Gastroesophageal sphincter (tissue), 4 donors: ENCODE measurements at regions not wholly inside any gene's neighbourhood (a gene's known extent, or its start where the extent isn't known, plus 50 kb on each side); places are given as distances from the start of the nearest gene placed in this dataset.

Source experiments
- ATAC-seq: fragments of 150-250 bp; one replicate; pipeline ENCODE4 v1.9.1; 2016; ENCODE audit warnings: mild to moderate bottlenecking, moderate library complexity
- H3K27ac ChIP-seq, 4 donors: fragments of 200-600 bp; sonication (generic) in 3 of 4; 1 replicate in 3 of 4; 2 replicates in 1 of 4; pipeline ENCODE4 v1.5.1; 2016 to 2019
- H3K27me3 ChIP-seq: fragments of 200-600 bp; sonication (generic); one replicate; pipeline ENCODE4 v1.5.1; 2019
- H3K36me3 ChIP-seq, 2 donors: fragments of 200-600 bp; sonication (generic); one replicate each; pipeline ENCODE4 v1.5.1; 2019; ENCODE audit warnings: control low read depth in 1 of 2
- H3K4me1 ChIP-seq, 3 donors: fragments of 200-600 bp; sonication (generic); 1 replicate in 2 of 3; 2 replicates in 1 of 3; pipeline ENCODE4 v1.5.1; 2016 to 2019; ENCODE audit warnings: control low read depth in 2 of 3
- H3K4me3 ChIP-seq, 2 donors: fragments of 200-600 bp; sonication (generic); one replicate each; pipeline ENCODE4 v1.5.1; 2019; ENCODE audit warnings: mild to moderate bottlenecking in 1 of 2, moderate library complexity in 1 of 2
- H3K9me3 ChIP-seq, 3 donors: fragments of 200-600 bp; sonication (generic); one replicate each; pipeline ENCODE4 v1.5.1; 2017 to 2019; ENCODE audit warnings: control low read depth in 2 of 3
- CTCF ChIP-seq, 4 experiments: fragments of 200-600 bp in 2 of 4; fragments of 450-650 bp in 2 of 4; sonication (generic) in 1 of 4; IDR thresholded peaks; one replicate each; pipeline ENCODE4 v1.5.1; 2017 to 2019; ENCODE audit warnings: antibody characterized with exemption in 4 of 4, mild to moderate bottlenecking in 2 of 4, moderate library complexity in 2 of 4
- EP300 ChIP-seq: sonication (generic); formaldehyde crosslinking; IDR thresholded peaks from one replicate; pipeline ENCODE4 v1.6.1; 2017; ENCODE audit warnings: antibody characterized with exemption, mild to moderate bottlenecking
- POLR2A ChIP-seq, 2 donors: fragments of 450-650 bp; IDR thresholded peaks; one replicate each; pipeline ENCODE4 v1.6.1; 2017; ENCODE audit warnings: antibody characterized with exemption in 2 of 2, mild to moderate bottlenecking in 2 of 2, moderate library complexity in 1 of 2
- POLR2AphosphoS5 ChIP-seq: sonication (generic); formaldehyde crosslinking; IDR thresholded peaks from one replicate; pipeline ENCODE4 v1.6.1; 2017; ENCODE audit warnings: antibody characterized with exemption
- WGBS, 2 donors: methylation state at CpG; one replicate each; pipeline ENCODE4 v1.1.5; 2018; ENCODE audit warnings: low coverage in 1 of 2; 5-methylcytosine and 5-hydroxymethylcytosine counted together

DNA sequence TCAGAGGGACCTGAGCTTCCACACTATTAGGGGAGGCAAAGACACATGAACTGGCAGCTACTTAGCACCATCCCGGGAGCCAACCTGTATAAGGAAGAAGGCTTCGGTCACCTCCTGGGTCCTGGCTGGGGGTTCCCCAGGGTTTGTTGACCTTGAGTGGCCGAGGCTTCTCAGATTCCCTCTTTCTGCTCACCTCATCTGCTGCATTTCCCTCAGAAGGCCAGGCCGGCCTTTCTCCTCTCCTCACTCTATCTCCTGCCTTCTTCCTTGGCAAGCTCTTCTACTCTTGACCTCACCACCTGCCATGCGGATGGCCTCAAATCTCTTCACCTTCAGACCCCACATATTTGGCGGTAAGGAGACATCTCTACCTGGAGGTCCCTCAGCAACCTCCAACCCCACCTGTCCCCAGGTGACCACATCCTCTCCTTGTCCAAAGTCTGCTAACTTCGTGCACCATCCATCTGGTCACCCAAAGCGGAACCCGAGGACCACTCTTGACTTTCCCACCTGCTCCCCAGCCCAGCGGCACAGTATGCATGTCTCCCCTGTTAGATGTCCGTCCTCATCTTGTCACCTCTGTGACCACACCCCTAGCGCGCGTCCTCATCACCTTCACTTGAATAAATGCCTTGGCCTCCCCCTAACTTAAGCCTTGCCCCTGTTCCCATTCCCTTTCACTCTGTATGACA, 133.8 kb upstream of the UNC5B start:
- no peak for ATAC-seq
- 94% methylated on average over 12 to 14 of the region's 14 CpGs for WGBS, 2 donors
- TF ChIP-seq POLR2A (IDR thresholded peaks at IDR 0.05): no peak
- no peak for TF ChIP-seq EP300
- no peak for TF ChIP-seq CTCF (IDR thresholded peaks at IDR 0.05)
- TF ChIP-seq POLR2AphosphoS5: no peak
- Histone ChIP-seq H3K27me3 (no peaks in the 10 kb centered on the region), H3K27ac (no peak overlapping the region), H3K4me3 (no peak overlapping the region), H3K36me3 (no peaks in the 10 kb centered on the region), H3K4me1 (peaks cover 0 to 9% (median 0%) of the 10 kb centered on the region in 3 donors), H3K9me3 (no peaks in the 10 kb centered on the region)

GRCh38 chr10:71079761-71080380, 132.5 kb upstream of the UNC5B start:
- TF ChIP-seq EP300: no peak
- no peak for TF ChIP-seq POLR2AphosphoS5
- TF ChIP-seq CTCF (IDR thresholded peaks at IDR 0.05): no peak
- no peak for TF ChIP-seq POLR2A (IDR thresholded peaks at IDR 0.05)
- WGBS, 2 donors: 79% methylated on average over 2 of the region's 12 CpGs; no CpG with 5 or more reads in 1 of the 2 donors
- H3K4me3 ChIP-seq: no peak overlapping the region
- no peaks in the 10 kb centered on the region for H3K36me3 ChIP-seq
- no peak for ATAC-seq
- no peaks in the 10 kb centered on the region for H3K9me3 ChIP-seq
- peaks cover 0 to 7% (median 0%) of the 10 kb centered on the region in 3 donors for H3K4me1 ChIP-seq
- peaks cover 3% of the 10 kb centered on the region for H3K27me3 ChIP-seq
- H3K27ac ChIP-seq: no peak overlapping the region

DNA sequence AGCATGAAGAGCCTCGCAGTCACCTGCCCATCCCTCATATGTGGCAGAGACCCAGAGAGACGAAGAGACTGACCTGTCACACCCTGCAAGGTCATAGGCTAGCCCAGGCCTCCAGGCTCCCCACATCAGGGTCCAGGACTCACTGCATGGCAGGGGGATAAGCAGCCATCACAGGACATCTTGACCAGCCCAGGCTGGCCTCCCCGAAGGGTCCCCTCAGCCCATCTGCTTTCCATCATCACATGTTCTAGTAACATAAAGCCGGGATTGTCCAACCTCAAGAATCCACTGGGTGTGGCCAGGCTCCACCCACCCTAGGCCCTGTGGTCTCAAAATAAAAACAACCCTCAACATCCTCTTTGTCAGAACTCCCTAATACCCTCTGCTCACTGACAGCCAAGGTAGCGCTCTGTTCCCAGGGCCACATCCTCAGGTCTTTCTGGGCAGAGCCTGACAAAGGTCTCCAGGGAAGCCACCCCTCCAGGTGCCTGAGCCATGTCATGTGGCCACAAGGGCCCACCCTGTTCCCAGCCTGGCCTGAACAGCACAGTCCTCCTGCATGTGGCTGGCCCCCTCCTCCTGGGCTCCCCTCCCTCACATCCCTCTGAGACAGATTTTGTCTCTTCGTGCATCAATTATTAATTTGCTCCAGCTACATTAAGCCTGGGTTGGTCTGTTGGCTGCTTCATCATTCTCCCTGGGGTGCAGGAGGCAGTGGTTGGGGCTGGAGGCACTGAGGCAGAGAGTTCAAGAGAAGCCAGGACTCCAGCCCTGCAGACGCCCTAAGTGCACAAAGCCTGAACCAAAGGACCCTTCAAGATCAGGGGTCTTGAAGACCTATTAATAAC, 131.8 kb upstream of the UNC5B start:
- Histone ChIP-seq H3K27ac (no peak overlapping the region), H3K36me3 (no peaks in the 10 kb centered on the region), H3K9me3 (no peaks in the 10 kb centered on the region), H3K27me3 (peaks cover 10% of the 10 kb centered on the region), H3K4me1 (no peaks in the 10 kb centered on the region), H3K4me3 (no peak overlapping the region)
- WGBS, 2 donors: 79 to 91% methylated on average over 3 to 5 of the region's 7 CpGs
- TF ChIP-seq CTCF (IDR thresholded peaks at IDR 0.05) (no peak), POLR2A (IDR thresholded peaks at IDR 0.05) (no peak), EP300 (no peak), POLR2AphosphoS5 (no peak)
- no peak for ATAC-seq

GRCh38 chr10:71081229-71081560, 131.2 kb upstream of the UNC5B start:
- Histone ChIP-seq H3K27ac (no peak overlapping the region), H3K36me3 (no peaks in the 10 kb centered on the region), H3K9me3 (no peaks in the 10 kb centered on the region), H3K4me1 (no peaks in the 10 kb centered on the region), H3K4me3 (no peak overlapping the region), H3K27me3 (peaks cover 12% of the 10 kb centered on the region)
- 58 to 84% methylated on average over 6 of the region's 6 CpGs for WGBS, 2 donors
- no peak for ATAC-seq
- TF ChIP-seq POLR2A (IDR thresholded peaks at IDR 0.05) (no peak), EP300 (no peak), POLR2AphosphoS5 (no peak), CTCF (IDR thresholded peaks at IDR 0.05) (no peak)
